KMS-11 (cell line): ENCODE measurements at regions not wholly inside any gene's neighbourhood (a gene's known extent, or its start where the extent isn't known, plus 50 kb on each side); places are given as distances from the start of the nearest gene placed in this dataset.

Experiments used
- H2AFZ ChIP-seq: fragments of 200-600 bp; sonication (generic); 2 replicates; pipeline ENCODE4 v1.6.1; 2016; ENCODE audit warnings: antibody characterized with exemption, mixed run types, low read depth
- H3K27ac ChIP-seq: fragments of 200-600 bp; sonication (generic); 2 replicates; pipeline ENCODE4 v1.6.1; 2016; ENCODE audit warnings: mild to moderate bottlenecking, mixed run types
- H3K27me3 ChIP-seq: fragments of 200-600 bp; sonication (generic); 2 replicates; pipeline ENCODE4 v1.6.1; 2017; ENCODE audit warnings: mild to moderate bottlenecking, low read depth, mixed run types, moderate library complexity; ENCODE audit not compliant: insufficient read depth
- H3K36me3 ChIP-seq: fragments of 200-600 bp; sonication (generic); 2 replicates; pipeline ENCODE4 v1.6.1; 2017; ENCODE audit warnings: mild to moderate bottlenecking, mixed run types; ENCODE audit not compliant: insufficient read depth
- H3K4me1 ChIP-seq: fragments of 200-600 bp; sonication (generic); 2 replicates; pipeline ENCODE4 v1.6.1; 2016; ENCODE audit warnings: mild to moderate bottlenecking, low read depth, mixed run types; ENCODE audit not compliant: poor library complexity, severe bottlenecking
- H3K4me2 ChIP-seq: fragments of 200-600 bp; sonication (generic); 2 replicates; pipeline ENCODE4 v1.7.0; 2016; ENCODE audit warnings: mild to moderate bottlenecking, mixed run types
- H3K4me3 ChIP-seq: fragments of 200-600 bp; sonication (generic); IDR thresholded peaks from 2 replicates; pipeline ENCODE4 v1.6.1; 2017; ENCODE audit warnings: low read depth, low read length, mixed read lengths; ENCODE audit not compliant: insufficient read depth
- H3K79me2 ChIP-seq: fragments of 200-600 bp; sonication (generic); 2 replicates; pipeline ENCODE4 v1.6.1; 2016; ENCODE audit warnings: low read depth, mixed run types; ENCODE audit not compliant: insufficient read depth
- H3K9ac ChIP-seq: fragments of 200-600 bp; sonication (generic); 2 replicates; pipeline ENCODE4 v1.6.1; 2016; ENCODE audit warnings: mild to moderate bottlenecking, mixed run types
- H4K20me1 ChIP-seq: fragments of 200-600 bp; sonication (generic); 2 replicates; pipeline ENCODE4 v1.6.1; 2016; ENCODE audit warnings: mild to moderate bottlenecking, mixed run types; ENCODE audit not compliant: insufficient read depth
- CTCF ChIP-seq: fragments of 200-600 bp; sonication (generic); conservative IDR thresholded peaks from 2 replicates; pipeline ENCODE4 v1.6.1; 2017; ENCODE audit warnings: low read depth, mild to moderate bottlenecking, antibody characterized with exemption, low read length, moderate library complexity, mixed read lengths

GRCh38 chr4:124874172-124874450 is 161.6 kb upstream of the ANKRD50 start:
- H2AFZ ChIP-seq: no peak overlapping the region
- no peaks in the 10 kb centered on the region for H3K79me2 ChIP-seq
- H3K4me1 ChIP-seq: no peaks in the 10 kb centered on the region
- H3K4me3 ChIP-seq: no peak overlapping the region
- no peak for TF ChIP-seq CTCF
- no peak overlapping the region for H3K4me2 ChIP-seq
- H3K27ac ChIP-seq: no peak overlapping the region
- no peaks in the 10 kb centered on the region for H4K20me1 ChIP-seq
- no peaks in the 10 kb centered on the region for H3K27me3 ChIP-seq
- no peaks in the 10 kb centered on the region for H3K36me3 ChIP-seq
- no peak overlapping the region for H3K9ac ChIP-seq

GRCh38 chr4:124873361-124874171 is 161.0 kb upstream of the ANKRD50 start:
- H2AFZ ChIP-seq: no peak overlapping the region
- no peak overlapping the region for H3K27ac ChIP-seq
- no peaks in the 10 kb centered on the region for H4K20me1 ChIP-seq
- no peaks in the 10 kb centered on the region for H3K79me2 ChIP-seq
- no peak overlapping the region for H3K9ac ChIP-seq
- H3K4me2 ChIP-seq: no peak overlapping the region
- H3K4me3 ChIP-seq: no peak overlapping the region
- TF ChIP-seq CTCF: no peak
- H3K36me3 ChIP-seq: no peaks in the 10 kb centered on the region
- no peaks in the 10 kb centered on the region for H3K4me1 ChIP-seq
- H3K27me3 ChIP-seq: no peaks in the 10 kb centered on the region

- TF ChIP-seq CTCF: no peak
- Histone ChIP-seq H4K20me1 (no peaks in the 10 kb centered on the region), H3K36me3 (no peaks in the 10 kb centered on the region), H3K79me2 (no peaks in the 10 kb centered on the region), H3K27me3 (no peaks in the 10 kb centered on the region), H3K4me3 (no peak overlapping the region), H3K4me2 (no peak overlapping the region), H3K9ac (no peak overlapping the region), H2AFZ (no peak overlapping the region), H3K4me1 (no peaks in the 10 kb centered on the region), H3K27ac (no peak overlapping the region)
These were observed 160.1 kb upstream of the ANKRD50 start for GRCh38 chr4:124872659-124873058.

GRCh38 chr4:124869961-124870495 is 157.5 kb upstream of the ANKRD50 start:
- no peak overlapping the region for H3K4me3 ChIP-seq
- H3K27ac ChIP-seq: no peak overlapping the region
- no peaks in the 10 kb centered on the region for H3K79me2 ChIP-seq
- no peak overlapping the region for H3K9ac ChIP-seq
- no peaks in the 10 kb centered on the region for H3K36me3 ChIP-seq
- H2AFZ ChIP-seq: no peak overlapping the region
- H3K27me3 ChIP-seq: no peaks in the 10 kb centered on the region
- TF ChIP-seq CTCF: no peak
- H3K4me2 ChIP-seq: no peak overlapping the region
- no peaks in the 10 kb centered on the region for H4K20me1 ChIP-seq
- H3K4me1 ChIP-seq: no peaks in the 10 kb centered on the region
